ENCODE measurements at regions not wholly inside any gene's neighbourhood (a gene's known extent, or its start where the extent isn't known, plus 50 kb on each side); places are given as distances from the start of the nearest gene placed in this dataset.

DNA sequence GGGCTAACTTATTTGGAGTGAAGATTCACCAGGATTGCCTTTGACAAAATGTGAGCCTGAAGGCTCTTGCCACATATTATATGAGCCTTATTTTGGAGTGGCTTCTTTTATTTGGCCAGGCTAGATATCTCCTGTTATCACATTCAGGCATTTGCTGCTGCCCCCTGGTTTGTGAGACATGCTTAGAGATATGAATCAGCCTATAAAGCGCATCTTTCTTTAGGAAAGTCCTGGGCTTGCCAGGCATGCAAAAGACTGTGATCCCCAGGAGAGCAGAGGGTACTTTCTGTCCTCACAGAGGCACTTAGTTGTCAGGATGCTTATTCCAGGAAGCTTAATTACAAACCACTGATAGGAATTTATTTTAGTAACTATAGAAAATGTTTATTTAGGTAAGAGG lies 333.3 kb downstream of the FAT3 start:
- Histone ChIP-seq H3K4me3 (no peak overlapping the region), H3K27me3 (no peaks in the 10 kb centered on the region), H3K36me3 (no peaks in the 10 kb centered on the region), H3K9me3 (no peaks in the 10 kb centered on the region), H3K27ac (no peak overlapping the region), H3K4me1 (no peaks in the 10 kb centered on the region)
- intact Hi-C loops (cut with DNase I), result no loop called here
- DNase-seq, result no peak
- ATAC-seq, result no peak
- WGBS, 2 donors, result 71 to 75% methylated on average over 1 of the region's 1 CpG
- TF ChIP-seq, protein P1, sequence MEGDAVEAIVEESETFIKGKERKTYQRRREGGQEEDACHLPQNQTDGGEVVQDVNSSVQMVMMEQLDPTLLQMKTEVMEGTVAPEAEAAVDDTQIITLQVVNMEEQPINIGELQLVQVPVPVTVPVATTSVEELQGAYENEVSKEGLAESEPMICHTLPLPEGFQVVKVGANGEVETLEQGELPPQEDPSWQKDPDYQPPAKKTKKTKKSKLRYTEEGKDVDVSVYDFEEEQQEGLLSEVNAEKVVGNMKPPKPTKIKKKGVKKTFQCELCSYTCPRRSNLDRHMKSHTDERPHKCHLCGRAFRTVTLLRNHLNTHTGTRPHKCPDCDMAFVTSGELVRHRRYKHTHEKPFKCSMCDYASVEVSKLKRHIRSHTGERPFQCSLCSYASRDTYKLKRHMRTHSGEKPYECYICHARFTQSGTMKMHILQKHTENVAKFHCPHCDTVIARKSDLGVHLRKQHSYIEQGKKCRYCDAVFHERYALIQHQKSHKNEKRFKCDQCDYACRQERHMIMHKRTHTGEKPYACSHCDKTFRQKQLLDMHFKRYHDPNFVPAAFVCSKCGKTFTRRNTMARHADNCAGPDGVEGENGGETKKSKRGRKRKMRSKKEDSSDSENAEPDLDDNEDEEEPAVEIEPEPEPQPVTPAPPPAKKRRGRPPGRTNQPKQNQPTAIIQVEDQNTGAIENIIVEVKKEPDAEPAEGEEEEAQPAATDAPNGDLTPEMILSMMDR (IDR thresholded peaks at IDR 0.05), result no peak

DNA sequence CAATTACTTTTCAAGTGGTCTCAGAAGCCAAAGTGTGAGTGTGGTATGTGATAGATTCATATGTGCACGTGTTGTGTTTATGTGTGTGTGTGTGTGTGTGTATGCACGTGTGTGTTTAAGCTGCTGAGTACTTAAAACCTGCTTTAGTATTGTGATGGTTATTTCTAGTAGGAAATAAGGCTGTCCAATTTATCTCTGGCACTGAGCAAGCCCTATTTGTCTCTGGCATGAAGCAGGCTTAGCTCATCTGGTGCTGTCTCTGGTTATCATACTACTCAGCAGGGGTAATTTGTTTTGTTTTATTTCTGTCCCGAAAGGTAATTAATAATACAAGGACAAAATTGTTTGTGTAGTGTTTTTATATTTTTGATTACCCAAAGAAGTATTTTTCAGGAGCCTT lies 333.7 kb downstream of the FAT3 start:
- DNase-seq (no peak), ATAC-seq (no peak)
- Histone ChIP-seq H3K27me3 (no peaks in the 10 kb centered on the region), H3K4me1 (no peaks in the 10 kb centered on the region), H3K4me3 (no peak overlapping the region), H3K9me3 (no peaks in the 10 kb centered on the region), H3K27ac (no peak overlapping the region), H3K36me3 (no peaks in the 10 kb centered on the region)
- TF ChIP-seq, protein P1 (IDR thresholded peaks at IDR 0.05), result no peak
- intact Hi-C loops (cut with DNase I), result no loop called here
- 37 to 40% methylated on average over 3 of the region's 3 CpGs for WGBS, 2 donors

DNA sequence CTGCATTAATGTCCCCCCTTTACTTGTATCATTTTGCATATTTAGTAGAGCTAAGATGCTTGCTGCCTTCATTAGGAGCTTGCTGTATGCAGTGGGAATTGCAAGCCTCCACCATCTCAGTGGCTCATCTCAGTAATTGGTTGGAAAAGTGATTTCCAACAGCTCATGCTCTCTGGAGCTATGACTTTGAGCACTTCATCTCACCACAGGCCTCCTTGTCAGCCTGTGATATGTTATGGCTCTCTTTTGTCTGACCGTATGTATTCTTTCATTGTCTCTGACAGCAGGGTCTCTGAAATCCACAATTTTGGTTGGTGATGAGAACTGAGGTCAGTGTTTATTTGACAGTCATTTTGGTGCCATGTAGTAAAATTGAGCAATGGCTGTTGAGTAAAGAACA lies 345.1 kb downstream of the FAT3 start:
- DNase-seq, result no peak
- intact Hi-C loops (cut with DNase I), result no loop called here
- H3K4me1 ChIP-seq, result no peaks in the 10 kb centered on the region
- H3K27ac ChIP-seq, result no peak overlapping the region
- WGBS, 2 donors, result 79 to 83% methylated on average over 1 of the region's 1 CpG
- no peaks in the 10 kb centered on the region for H3K27me3 ChIP-seq
- ATAC-seq, result no peak
- H3K36me3 ChIP-seq, result no peaks in the 10 kb centered on the region
- H3K9me3 ChIP-seq, result no peaks in the 10 kb centered on the region
- TF ChIP-seq, protein P1 (IDR thresholded peaks at IDR 0.05), result no peak
- no peak overlapping the region for H3K4me3 ChIP-seq

DNA sequence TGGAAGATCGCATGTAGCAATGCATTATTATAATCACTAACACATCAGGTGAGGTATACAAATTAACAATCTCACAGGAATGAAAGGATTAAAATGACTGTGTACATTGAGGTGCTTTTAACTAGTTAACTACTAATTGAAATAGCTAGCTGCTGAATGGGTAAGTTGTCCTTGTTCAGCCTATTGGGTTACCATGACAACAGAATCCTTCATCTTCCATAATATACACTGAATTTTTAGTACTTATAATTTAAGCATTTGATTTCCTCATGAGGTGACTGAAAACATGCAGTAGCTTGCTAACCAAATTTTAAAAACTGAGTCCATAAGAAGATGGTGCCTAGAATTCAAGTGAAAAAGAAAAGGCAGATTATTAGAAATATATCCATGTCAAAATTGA lies 347.9 kb downstream of the FAT3 start:
- ATAC-seq (no peak), DNase-seq (no peak)
- Histone ChIP-seq H3K4me1 (no peaks in the 10 kb centered on the region), H3K27me3 (no peaks in the 10 kb centered on the region), H3K9me3 (no peaks in the 10 kb centered on the region), H3K27ac (no peak overlapping the region), H3K36me3 (no peaks in the 10 kb centered on the region), H3K4me3 (no peak overlapping the region)
- intact Hi-C loops (cut with DNase I), result no loop called here
- TF ChIP-seq, protein P1 (IDR thresholded peaks at IDR 0.05), result no peak
- 94 to 95% methylated on average over 1 of the region's 1 CpG for WGBS, 2 donors

DNA sequence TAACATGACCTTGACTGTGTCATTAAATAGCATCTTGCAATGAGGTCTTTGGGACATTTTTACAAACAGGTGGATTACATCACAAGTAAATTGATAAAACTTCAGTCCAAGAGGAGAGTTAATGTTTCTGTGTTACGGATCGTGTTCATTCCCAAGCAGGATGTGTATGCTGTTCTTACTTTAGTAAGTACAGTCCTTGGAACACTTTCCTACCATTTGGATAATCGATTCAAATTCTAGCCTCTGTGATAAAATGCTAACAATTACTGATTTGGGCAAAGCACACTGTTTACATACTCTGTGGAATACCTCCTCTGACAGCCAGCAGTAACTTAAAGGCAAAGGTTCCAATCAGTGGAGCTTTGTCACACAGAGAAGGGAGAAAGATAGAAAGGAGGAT lies 351.7 kb downstream of the FAT3 start:
- Histone ChIP-seq H3K4me1 (no peaks in the 10 kb centered on the region), H3K27ac (no peak overlapping the region), H3K9me3 (no peaks in the 10 kb centered on the region), H3K4me3 (no peak overlapping the region), H3K36me3 (no peaks in the 10 kb centered on the region), H3K27me3 (no peaks in the 10 kb centered on the region)
- WGBS, 2 donors, result 67 to 76% methylated on average over 3 of the region's 3 CpGs
- intact Hi-C loops (cut with DNase I), result no loop called here
- no peak for DNase-seq
- TF ChIP-seq, protein P1 (IDR thresholded peaks at IDR 0.05), result no peak
- ATAC-seq, result no peak
